Stimulated activated CD8-positive, alpha-beta memory T cell treated with anti-CD3 and anti-CD28 coated beads, Interleukin-4, amount 100 ng/mL, for 24 hours (primary cell): ENCODE measurements at regions not wholly inside any gene's neighbourhood (a gene's known extent, or its start where the extent isn't known, plus 50 kb on each side); places are given as distances from the start of the nearest gene placed in this dataset.

Source experiments
- DNase-seq: peaks from one replicate; pipeline ENCODE4 v3.0.0-alpha.2; 2020; ENCODE audit warnings: low read depth

- DNase-seq = no peak
Measured at GRCh38 chr4:41883988-41884734, 51.1 kb upstream of the TMEM33 start.

DNA sequence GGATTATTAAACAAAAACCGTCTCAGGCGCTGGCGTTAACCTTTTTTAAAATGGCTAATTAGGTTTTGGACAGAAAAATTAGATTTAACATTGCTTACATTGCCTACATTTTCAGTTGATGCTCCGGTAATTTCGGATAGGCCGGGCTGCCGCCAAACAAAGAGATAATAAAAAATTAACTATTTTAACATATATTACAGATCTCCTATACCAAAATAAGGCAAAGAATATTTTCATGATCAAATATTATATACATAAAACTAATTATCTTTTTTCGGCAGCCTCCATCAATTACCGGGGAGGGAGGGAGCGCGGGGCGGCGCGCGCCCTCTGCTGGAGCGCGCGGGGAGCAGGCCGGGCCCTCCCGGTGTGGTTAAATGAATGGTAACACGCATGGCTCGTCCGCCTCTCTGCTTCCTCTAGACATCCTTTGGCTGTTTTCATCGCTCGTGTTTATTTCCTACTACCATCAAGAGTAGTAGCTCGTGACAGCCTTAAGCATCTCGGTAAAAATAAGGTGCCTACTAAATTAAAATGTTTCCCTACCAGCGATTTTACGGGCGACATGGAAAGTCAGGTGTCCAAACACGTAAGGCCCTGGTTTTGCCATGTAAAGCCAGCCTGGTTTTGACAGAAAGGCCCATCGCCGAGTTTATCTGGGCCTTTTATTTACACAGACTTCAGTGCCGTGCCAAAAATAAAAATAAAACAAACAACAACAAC is 52.4 kb upstream of the TMEM33 start:
- peak; percentile 33 for DNase-seq

GRCh38 chr4:41881981-41882624 is 53.1 kb upstream of the TMEM33 start:
- no peak for DNase-seq

GRCh38 chr4:41880840-41881831 is 54.1 kb upstream of the TMEM33 start:
- no peak for DNase-seq

DNA sequence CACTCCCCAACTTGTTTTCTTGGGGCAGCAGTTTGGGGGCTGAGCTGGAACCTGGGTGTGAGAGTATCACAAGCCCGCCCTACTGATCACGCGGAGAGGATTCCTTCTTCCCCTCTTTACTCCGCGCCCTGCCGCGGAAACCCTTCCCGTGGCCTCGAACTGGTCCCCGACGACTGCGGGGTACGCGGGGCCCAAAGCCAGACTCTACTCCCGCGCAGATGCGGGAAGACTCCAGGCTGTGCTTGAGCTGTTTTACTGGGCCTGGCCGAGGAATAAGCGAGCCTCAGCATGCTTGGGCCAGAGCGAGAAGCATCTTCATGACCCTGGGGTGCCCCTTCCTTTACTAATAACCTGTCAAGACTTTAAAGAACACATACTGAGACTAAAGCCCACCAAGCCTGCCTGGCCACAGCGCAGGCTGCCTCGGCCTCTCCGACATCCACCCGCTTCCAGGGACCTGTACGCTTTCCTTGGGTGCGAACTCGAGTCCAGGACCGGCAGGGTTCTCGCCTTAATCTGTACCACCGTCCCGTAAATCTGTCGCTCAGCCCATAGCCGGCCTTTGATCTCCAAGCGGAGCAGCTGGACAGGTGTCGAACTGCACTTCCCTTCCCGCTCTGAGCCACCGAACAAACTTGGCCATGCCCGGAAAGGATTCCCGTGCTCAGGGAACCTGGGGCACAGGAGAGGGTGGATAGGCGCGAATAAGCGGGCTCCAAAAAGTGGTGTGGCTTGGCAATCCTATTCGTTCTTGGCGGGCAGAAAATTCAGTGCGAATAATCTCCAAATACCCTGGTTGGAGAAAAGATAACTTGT is 55.0 kb upstream of the TMEM33 start:
- DNase-seq = no peak

GRCh38 chr4:41879552-41879951 is 55.7 kb upstream of the TMEM33 start:
- DNase-seq = no peak

- no peak for DNase-seq
Measured at GRCh38 chr4:41878991-41879491, 56.2 kb upstream of the TMEM33 start.

DNA sequence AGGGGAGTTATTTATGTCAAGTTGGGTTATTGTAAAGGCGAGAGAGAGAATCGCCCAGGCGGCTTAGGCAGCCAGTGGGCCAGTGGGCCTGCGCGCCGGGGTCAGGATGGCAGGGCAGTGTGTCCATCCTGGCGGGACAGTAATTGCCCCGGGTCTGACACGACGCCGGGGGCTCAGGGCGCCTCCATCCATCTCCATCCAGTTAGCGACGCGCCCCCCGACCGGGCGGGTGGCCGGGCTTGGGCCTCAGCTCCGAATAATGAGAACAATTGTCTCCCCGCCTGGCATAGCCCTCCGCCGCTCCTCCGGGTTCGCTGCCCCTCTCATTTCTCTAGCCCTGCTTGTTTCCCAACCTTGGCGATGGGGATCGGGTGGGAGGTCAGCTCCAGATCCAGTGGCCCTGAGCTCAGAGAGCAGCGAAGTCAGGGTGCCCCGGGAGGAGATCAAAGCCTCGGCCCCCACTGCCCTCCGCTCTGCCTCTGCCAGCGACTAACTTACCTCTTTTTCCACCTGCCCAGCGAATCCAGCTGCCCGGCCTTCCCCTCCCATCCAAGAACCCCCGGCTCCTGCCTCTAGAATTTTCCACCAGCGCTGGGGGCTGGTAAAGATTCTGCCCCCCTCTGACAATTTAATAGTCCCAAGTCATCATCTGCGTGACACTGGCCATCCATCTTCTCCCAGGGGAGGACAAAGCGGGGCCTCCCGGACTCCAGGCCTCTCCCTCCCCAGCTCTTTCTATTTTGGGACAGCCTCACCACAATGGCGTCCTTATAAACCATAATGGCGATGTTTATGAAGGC is 56.9 kb upstream of the TMEM33 start:
- no peak for DNase-seq

DNA sequence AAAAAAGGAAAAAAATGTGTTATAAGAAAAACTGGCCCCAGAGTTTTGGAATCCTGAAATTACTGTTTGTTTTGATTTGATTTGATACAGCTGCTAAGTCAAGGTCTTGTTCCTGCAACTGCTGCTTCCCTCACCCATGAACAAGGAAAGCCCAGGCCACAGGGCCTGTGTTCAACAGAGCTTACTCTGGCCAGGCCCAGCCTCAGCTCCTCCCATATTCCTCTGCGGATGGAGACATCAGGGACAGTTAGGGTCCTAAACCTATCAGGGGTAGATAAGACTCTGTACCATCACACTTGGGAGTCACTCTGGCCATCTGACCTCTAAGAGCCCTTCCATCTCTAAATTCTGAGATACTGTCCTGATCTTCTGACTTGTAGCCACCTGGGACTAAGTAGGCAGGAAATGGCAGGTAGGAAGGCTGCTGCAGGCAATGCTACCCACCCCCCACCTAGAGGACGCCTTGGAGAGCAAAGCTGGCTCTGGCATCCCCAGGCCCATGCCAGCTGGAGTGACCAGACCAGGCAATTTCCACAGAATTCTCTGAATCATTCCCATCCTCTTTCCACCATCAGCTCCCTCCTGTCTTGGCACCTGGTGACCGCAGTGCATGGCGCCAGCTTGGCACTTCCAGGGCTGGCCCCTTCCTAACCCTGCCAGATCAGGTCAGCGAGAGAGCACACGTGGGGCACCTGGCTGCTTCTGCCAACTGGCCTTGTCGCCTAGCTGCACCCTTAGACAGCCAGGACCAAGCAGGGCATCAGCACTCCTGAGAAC is 58.0 kb upstream of the TMEM33 start:
- no peak for DNase-seq

DNA sequence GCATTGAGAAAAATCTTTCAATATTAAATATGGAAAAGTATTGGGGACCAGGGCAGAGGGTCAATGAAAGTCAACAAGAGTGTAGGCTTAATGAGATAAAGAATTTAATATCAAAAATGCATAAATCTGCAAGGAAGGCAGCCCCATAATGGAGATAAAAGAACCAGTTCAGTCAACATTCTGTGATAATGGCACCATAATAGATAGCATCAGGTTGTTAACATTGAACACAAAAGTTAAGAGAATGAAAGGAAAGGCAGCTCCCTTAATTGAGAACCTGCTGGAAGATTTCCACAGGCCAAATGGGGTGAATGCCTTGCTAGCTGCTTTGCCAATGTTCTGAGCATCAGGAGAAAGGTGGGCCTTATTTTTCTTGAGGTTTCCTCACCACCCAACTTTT is 60.4 kb upstream of the TMEM33 start:
- no peak for DNase-seq

- DNase-seq = no peak
Measured at GRCh38 chr4:41874398-41874797, 60.8 kb upstream of the TMEM33 start.

- no peak for DNase-seq
Measured at GRCh38 chr4:41873380-41874295, 61.6 kb upstream of the TMEM33 start.

DNA sequence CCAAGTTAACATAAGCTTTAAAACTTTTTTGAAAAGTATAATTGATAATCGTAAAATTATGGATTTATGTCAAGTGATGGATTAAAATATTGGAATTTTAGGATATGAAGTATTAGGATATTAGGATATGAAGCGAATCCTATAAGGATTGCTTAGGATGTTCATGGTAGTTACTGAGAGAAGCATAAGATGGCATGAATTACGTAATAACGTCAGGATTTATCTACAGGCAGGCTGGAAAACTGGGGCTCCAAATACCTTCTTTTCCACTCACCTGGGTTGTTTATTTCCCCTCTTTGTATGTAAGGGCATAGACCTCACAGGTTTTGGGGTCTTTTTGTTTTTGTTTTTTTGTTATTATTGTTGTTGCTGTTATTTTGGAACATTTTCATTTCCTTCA is 65.2 kb upstream of the TMEM33 start:
- no peak for DNase-seq

GRCh38 chr4:41866799-41867677 is 68.2 kb upstream of the TMEM33 start:
- DNase-seq = no peak

DNA sequence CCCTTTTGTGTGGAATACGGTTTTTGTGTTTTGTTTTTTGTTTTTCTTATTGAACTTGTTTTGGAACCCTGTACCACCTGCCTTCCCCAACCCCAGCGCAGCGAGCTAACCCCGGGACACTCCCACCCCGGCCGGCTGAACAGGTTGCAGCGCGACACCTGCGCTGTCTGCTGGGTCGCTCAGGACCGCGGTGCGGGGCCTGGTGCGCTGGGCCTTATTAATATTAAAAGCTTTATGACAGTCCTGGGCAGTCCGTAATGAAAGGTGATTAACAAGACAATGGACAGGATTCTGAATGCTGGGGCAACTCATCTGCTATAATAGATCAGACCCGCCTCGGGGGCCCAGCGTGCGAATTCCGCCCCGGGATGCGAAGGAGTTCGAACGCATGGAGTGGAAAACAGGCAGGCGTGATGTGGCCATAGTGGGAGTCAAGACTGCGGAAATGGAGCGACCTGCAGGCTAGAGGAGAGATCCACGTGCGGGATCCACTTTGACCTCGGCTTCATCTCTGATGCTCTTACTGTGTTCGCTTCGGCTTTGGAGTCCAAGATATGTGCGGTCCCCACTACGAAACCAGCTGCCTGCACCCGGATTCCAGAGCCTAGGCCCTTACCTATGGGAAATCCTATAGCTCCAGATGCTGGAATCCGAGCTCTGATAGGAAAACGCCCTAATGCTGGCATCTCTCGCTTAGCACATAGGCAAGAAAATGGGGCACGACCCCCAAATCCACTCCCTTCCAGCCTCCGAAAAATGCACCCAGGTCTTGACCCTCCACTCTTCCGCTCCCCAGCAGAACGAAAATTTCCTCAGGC is 69.0 kb upstream of the TMEM33 start:
- DNase-seq = no peak

- DNase-seq = no peak
Measured at GRCh38 chr4:41865306-41865980, 69.8 kb upstream of the TMEM33 start.
